GM21423 (cell line): ENCODE measurements at regions not wholly inside any gene's neighbourhood (a gene's known extent, or its start where the extent isn't known, plus 50 kb on each side); places are given as distances from the start of the nearest gene placed in this dataset.
A peak's percentile ranks its signal among the peaks of the same experiment; 100 is the strongest.

Source experiments
- ATAC-seq: cut with Tn5 transposase; IDR thresholded peaks from one replicate; pipeline ENCODE4 v1.9.1; 2021; ENCODE audit warnings: mild to moderate bottlenecking, moderate library complexity; ENCODE audit not compliant: unreplicated experiment

GRCh38 chr18:23341983-23342382, 111.1 kb upstream of the RIOK3 start:
- no peak for ATAC-seq

DNA sequence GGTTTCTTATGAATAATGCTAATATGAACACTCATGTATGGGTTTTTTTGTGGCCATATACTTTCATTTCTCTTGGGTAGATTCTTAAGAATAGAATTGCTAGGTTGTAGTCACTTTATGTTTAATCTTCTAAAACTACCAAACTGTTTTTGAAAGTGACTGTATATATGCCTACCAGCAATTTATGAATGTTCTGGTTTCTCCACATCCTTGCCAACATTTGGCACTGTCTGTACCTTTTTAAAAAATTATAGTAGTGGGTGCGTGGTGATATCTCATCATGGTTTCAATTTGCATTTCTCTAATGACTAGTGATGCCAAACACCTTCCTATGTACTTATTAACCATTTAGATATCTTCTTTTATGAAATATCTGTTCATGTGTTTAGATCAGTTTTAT, 110.6 kb upstream of the RIOK3 start:
- no peak for ATAC-seq

- ATAC-seq: no peak
These were observed 102.9 kb upstream of the RIOK3 start for GRCh38 chr18:23350188-23350587.

GRCh38 chr18:23351521-23351920, 101.6 kb upstream of the RIOK3 start:
- no peak for ATAC-seq

- ATAC-seq: no peak
These were observed 101.0 kb upstream of the RIOK3 start for GRCh38 chr18:23352042-23352441.

DNA sequence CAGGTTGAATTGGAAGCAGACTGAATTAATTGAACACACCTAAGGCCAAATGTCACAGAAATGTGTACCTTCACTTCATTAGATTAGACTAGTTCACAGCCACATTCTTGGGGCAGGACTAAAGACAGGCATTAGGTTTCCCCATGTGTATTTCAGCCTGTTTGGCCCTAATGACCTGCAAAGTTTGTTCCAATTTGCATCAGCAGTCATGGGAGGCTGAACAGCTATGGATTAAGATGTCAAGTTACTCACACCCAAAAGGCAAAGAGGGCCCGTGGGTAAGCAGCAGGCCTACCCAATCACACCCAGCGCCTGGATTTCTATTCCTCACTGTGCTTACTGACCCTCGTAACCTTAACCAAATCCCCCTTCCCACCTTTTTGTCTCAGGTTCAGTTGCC, 99.6 kb upstream of the RIOK3 start:
- ATAC-seq: peak; percentile 44

DNA sequence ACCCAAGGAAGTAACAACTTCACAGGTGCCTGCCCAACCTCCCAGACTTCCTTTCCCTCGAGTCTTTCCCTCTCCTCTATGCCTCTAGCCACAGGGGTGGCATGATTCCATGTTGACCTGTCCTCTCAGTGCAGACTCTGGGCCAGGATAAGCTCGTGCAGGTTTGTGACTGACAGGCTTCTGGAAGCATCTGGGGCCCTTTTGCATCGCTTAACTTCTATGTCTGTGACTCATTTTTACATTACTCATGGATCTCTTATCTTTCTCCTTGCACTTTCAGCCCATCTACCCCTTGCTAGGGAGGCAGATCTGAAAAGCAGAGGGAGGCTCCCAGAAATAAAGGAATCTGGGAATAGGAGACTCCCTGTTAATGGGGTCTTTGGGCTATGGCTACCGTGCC, 98.5 kb upstream of the RIOK3 start:
- ATAC-seq: no peak

GRCh38 chr18:23355206-23355605, 97.9 kb upstream of the RIOK3 start:
- ATAC-seq: no peak

DNA sequence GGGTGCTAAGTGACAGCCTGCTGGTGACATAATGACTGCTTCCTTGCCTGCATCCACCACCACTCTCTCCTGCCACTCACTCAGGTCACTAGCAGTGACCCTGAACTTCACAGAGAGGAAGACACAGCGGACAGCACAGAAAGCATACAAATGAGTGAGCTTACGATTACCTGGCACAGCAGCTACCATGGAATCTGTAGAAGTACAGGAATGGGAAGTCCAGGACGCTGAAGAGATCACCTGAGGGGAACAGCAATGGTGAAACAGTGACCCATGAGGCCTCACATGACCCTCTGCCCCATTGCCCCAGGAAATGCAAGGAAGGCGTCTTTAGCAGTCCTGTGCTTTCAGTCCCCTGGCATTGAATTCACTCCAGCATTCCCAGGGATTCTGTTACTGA, 96.7 kb upstream of the RIOK3 start:
- ATAC-seq: no peak

DNA sequence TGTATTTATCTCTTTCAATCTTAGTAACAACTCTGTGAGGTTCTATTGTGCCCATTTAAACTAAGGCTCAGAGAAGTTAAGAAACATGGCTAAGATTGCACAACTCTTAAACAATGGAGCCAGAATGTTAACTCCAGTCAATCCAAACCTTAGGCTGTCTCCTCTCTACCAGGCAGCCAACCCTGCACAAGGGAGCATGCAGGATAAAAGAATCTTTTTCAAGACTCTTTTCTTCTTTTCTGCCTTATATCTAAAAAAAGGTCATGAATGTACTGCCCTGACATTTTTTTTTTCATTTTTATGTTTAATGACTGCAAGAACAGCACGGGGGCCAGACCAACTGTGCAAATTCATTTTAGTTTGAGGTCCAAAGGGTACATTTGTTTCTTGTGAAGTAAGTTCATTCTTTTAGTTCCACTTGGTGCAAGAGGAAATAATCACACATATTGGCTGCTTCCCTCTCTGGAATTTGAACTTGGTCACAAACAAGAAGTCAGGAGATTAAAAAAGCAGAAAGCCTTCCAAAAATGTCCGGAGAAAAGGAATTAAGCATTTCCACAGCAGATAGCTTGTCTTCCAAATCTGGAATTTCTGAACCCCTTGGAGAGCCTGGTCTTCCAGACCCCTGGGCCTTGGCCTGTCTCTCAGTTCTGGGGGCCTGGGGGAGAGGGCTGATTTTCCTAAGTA, 96.0 kb upstream of the RIOK3 start:
- ATAC-seq: no peak

GRCh38 chr18:23357996-23358594, 95.0 kb upstream of the RIOK3 start:
- no peak for ATAC-seq

DNA sequence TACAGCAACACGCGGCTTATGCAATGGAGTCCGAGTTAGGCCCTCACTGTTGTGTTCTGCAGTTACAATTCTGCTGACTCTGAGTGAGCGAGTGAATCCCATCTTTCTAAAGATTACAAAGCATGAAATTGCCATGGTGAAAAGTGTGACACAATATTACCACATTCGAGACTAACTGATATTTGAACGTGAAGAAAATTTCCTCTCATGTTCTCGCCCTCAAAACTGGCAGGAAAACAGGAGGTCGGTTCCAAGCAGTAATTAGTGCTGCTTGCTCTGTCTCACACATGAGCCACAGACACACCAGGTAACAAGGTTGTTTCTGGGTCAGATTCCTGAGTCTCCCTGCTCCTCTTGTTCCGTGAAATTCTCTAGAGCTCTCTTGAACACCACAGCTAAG, 93.7 kb upstream of the RIOK3 start:
- ATAC-seq: no peak

DNA sequence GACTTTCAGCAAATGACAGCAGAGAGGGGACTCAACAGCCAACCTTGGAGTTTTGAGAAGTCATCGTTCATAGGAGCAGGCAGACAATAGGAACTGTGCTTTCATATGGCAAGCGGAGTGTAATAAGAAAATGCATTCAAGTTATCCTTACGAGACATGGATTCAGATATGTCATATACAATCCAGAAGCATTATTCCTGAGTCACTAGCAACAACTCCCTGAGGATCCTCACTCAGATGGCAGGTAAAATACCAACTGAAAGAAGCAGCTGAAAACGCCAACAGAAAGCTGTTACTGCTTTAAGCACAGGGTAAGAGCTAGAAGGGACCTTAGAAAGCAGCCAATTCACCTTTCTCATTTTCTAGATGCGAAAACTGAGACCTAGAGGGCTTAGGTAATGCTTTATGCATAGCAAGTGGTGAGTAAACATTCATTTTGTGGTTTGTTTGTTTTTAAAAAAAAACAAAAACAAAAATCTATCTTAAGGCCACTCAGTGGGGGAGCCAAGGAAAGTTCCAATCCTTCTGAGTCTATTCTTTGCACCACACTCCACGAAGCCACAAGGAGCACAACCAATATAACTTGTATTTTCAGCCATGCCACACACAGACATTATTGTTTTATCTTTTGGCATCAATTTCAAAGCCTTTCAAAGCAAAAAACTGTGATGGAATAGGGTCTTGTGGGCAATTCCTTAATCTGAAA, 89.1 kb upstream of the RIOK3 start:
- no peak for ATAC-seq

DNA sequence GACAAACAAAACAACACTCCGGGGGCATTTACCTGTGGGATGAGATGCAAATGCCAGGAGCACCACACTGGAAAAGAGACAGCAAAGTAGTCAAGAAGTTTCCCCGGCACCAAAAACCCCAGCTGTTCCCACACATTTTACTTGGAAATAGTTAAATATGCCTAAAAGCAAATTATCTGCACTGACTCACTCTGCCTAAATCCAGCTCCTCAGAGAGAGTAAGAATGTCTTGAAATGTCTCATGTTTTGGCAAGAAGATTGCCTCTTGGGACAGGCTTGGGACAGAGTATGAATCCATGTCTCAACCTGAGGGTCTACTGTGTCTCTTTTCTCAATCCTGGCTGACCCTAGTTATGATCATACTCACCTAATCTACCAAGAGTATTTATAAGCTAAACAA, 87.5 kb upstream of the RIOK3 start:
- ATAC-seq: no peak

- no peak for ATAC-seq
These were observed 83.8 kb upstream of the RIOK3 start for GRCh38 chr18:23369266-23369665.

GRCh38 chr18:23373570-23373969, 79.5 kb upstream of the RIOK3 start:
- no peak for ATAC-seq

DNA sequence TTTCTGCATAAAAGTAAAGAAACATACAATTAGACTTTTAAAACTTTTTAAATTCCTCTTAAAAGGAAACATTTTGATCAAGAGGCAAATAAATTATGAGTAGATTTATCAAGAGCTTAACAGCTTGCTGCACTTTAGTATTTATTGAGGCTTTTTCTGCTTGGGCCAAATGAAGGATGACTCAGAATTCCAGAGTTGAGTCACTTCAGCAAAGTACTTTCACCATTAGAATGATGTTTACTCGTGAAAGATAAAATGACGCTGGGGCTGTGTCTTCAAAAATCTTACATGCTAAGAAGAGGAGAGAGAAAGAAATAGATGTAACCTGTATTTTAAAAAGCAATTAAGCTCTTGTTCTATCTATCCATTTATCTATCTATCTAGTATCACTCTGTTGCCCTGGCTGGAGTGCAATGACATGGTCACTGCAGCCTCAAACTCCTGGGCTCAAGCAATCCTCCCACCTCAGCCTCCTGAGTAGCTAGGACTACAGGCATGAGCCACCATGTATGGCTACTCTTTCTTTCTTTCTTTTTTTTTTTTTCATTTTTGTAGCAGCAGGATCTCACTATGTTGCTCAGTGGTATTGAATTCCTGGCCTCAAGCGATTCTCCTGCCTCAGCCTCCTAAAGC, 75.3 kb upstream of the RIOK3 start:
- ATAC-seq: peak; percentile 64

DNA sequence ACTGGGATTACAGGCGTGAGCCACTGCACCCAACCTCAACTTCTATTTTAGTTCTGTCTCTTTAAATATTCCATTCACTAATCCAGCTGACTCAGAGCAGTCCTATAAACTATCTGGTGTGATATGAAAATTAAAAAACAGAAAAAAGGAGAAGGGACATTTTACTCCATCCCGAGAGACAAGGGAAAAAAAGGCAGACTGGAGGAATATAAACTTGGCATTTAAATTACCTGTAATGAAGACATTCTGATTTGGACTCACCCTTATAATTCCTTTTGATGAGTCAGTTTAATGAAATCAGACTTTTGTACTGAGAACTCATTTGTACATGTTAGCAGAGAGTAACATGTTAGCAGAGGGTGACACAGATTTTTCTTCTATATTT, 74.8 kb upstream of the RIOK3 start:
- no peak for ATAC-seq

GRCh38 chr18:23380001-23380550, 73.0 kb upstream of the RIOK3 start:
- ATAC-seq: no peak

DNA sequence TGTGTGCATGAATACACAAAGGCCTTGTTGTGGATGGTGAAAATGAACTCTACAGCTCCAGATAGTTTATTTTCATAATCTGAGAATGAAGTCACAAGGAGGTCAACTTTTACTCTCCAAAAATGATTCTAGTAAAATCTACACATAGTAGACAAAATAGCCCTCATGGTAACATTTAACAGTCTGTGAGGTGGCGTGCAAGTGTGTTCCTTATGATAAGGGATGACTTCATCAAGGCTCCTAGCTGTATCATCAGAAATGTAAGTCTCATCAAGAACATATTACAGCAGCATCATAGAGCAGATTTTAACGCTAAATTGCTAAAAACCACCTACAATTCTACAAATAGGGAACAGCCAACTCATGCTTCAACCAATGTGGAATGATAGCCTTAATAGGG, 72.3 kb upstream of the RIOK3 start:
- ATAC-seq: no peak

DNA sequence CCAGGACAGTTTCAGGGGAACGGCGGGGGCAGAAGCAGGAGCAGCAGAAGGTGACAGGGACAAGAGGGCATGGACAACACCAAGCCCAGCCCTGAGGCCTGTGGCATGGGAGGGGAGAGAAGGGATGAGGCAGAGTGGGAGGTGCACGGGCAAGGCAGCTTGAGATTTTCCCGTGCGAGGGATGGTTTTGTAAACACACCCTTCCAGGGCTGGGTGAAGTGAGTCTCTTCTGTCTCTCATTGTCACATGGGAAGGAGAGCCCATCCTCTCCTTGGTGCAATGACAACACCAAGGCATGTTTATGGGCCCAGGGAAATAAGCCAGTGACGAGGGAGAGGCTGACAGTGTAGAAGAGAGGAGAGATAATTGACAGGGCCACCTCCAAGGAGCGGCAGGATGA, 69.6 kb upstream of the RIOK3 start:
- no peak for ATAC-seq
